ENCODE measurements at regions not wholly inside any gene's neighbourhood (a gene's known extent, or its start where the extent isn't known, plus 50 kb on each side); places are given as distances from the start of the nearest gene placed in this dataset.

GRCh38 chr7:10282909-10283308 is 690.8 kb upstream of the PHF14 start:
- H3K9me3 Mint-ChIP-seq: no peaks in the 10 kb centered on the region
- H3K27ac ChIP-seq: no peak overlapping the region

GRCh38 chr7:10284001-10284400 is 689.7 kb upstream of the PHF14 start:
- Histone ChIP-seq H4K20me1 (ENCODE audit: low read depth) (no peaks in the 10 kb centered on the region), H3K4me1 (no peaks in the 10 kb centered on the region), H3K9me3 (ENCODE audit: low read depth) (no peaks in the 10 kb centered on the region), H3K27ac (no peak overlapping the region), H3K27me3 (no peaks in the 10 kb centered on the region), H3K36me3 (no peaks in the 10 kb centered on the region), H3K4me3 (no peak overlapping the region), H3K79me2 (ENCODE audit: low read depth) (no peaks in the 10 kb centered on the region), H3K9ac (no peak overlapping the region), H3K4me2 (no peak overlapping the region), H2AFZ (replicated peaks) (no peak overlapping the region), H3F3A (ENCODE audit: low read depth) (no peaks in the 10 kb centered on the region)
- no peaks in the 10 kb centered on the region for H3K9me3 Mint-ChIP-seq
- no peak overlapping the region for H3K27ac Mint-ChIP-seq
- H3K4me1 Mint-ChIP-seq: no peaks in the 10 kb centered on the region
- H3K36me3 Mint-ChIP-seq: no peaks in the 10 kb centered on the region
- DNase-seq (ENCODE audit: low spot score): no peak
- no peak overlapping the region for H3K4me3 Mint-ChIP-seq
- H3K27me3 Mint-ChIP-seq (ENCODE audit: insufficient read depth, low read depth): no peaks in the 10 kb centered on the region
- no peak for TF ChIP-seq EZH2phosphoT487 (IDR thresholded peaks at IDR 0.05)

More at GRCh38 chr7:10282909-10283308, 690.8 kb upstream of the PHF14 start:
- Histone ChIP-seq H3K79me2 (ENCODE audit: low read depth) (no peaks in the 10 kb centered on the region), H4K20me1 (ENCODE audit: low read depth) (no peaks in the 10 kb centered on the region), H3K4me2 (no peak overlapping the region), H3K27me3 (no peaks in the 10 kb centered on the region), H3K36me3 (no peaks in the 10 kb centered on the region), H2AFZ (replicated peaks) (no peak overlapping the region), H3F3A (ENCODE audit: low read depth) (no peaks in the 10 kb centered on the region), H3K9ac (no peak overlapping the region), H3K4me1 (no peaks in the 10 kb centered on the region), H3K4me3 (no peak overlapping the region), H3K9me3 (ENCODE audit: low read depth) (no peaks in the 10 kb centered on the region)
- no peak for TF ChIP-seq EZH2phosphoT487 (IDR thresholded peaks at IDR 0.05)
- TF ChIP-seq CTCF (IDR thresholded peaks at IDR 0.05): no peak
- TF ChIP-seq EZH2 (IDR thresholded peaks at IDR 0.05): no peak
- H3K4me3 Mint-ChIP-seq: no peak overlapping the region
- DNase-seq (ENCODE audit: low spot score): no peak
- no peaks in the 10 kb centered on the region for H3K36me3 Mint-ChIP-seq
- no peak overlapping the region for H3K27ac Mint-ChIP-seq
- no peaks in the 10 kb centered on the region for H3K4me1 Mint-ChIP-seq
- H3K27me3 Mint-ChIP-seq (ENCODE audit: insufficient read depth, low read depth): no peaks in the 10 kb centered on the region

- H3K4me2 ChIP-seq: no peak overlapping the region
- DNase-seq (ENCODE audit: low spot score): no peak
- H3K36me3 ChIP-seq: no peaks in the 10 kb centered on the region
- no peak overlapping the region for H3K4me3 Mint-ChIP-seq
- no peak overlapping the region for H3K27ac ChIP-seq
- peaks cover 13% of the 10 kb centered on the region for H3K4me1 ChIP-seq
- H4K20me1 ChIP-seq (ENCODE audit: low read depth): no peaks in the 10 kb centered on the region
- H3K9ac ChIP-seq: no peak overlapping the region
- no peaks in the 10 kb centered on the region for H3K27me3 Mint-ChIP-seq (ENCODE audit: insufficient read depth, low read depth)
- no peaks in the 10 kb centered on the region for H3K9me3 Mint-ChIP-seq
- H3K27me3 ChIP-seq: no peaks in the 10 kb centered on the region
- H3K4me1 Mint-ChIP-seq: peaks cover 9% of the 10 kb centered on the region
- no peaks in the 10 kb centered on the region for H3K36me3 Mint-ChIP-seq
- no peak for TF ChIP-seq CTCF (IDR thresholded peaks at IDR 0.05)
- TF ChIP-seq EZH2phosphoT487 (IDR thresholded peaks at IDR 0.05): no peak
- no peak for TF ChIP-seq EZH2 (IDR thresholded peaks at IDR 0.05)
- H3F3A ChIP-seq (ENCODE audit: low read depth): no peaks in the 10 kb centered on the region
- no peak overlapping the region for H3K27ac Mint-ChIP-seq
- no peak overlapping the region for H2AFZ ChIP-seq (replicated peaks)
- no peak overlapping the region for H3K4me3 ChIP-seq
- H3K79me2 ChIP-seq (ENCODE audit: low read depth): no peaks in the 10 kb centered on the region
- H3K9me3 ChIP-seq (ENCODE audit: low read depth): no peaks in the 10 kb centered on the region
Measured at GRCh38 chr7:10299384-10299783, 674.3 kb upstream of the PHF14 start.

GRCh38 chr7:10300577-10300976 is 673.1 kb upstream of the PHF14 start:
- Histone ChIP-seq H3K4me1 (peaks cover 13% of the 10 kb centered on the region), H3K4me2 (no peak overlapping the region), H2AFZ (replicated peaks) (peak overlapping the region; percentile 93), H3K4me3 (no peak overlapping the region), H4K20me1 (ENCODE audit: low read depth) (no peaks in the 10 kb centered on the region), H3K79me2 (ENCODE audit: low read depth) (no peaks in the 10 kb centered on the region), H3K27ac (no peak overlapping the region), H3F3A (ENCODE audit: low read depth) (no peaks in the 10 kb centered on the region), H3K36me3 (no peaks in the 10 kb centered on the region), H3K27me3 (no peaks in the 10 kb centered on the region), H3K9me3 (ENCODE audit: low read depth) (no peaks in the 10 kb centered on the region), H3K9ac (no peak overlapping the region)
- DNase-seq (ENCODE audit: low spot score): peak; percentile 17
- no peaks in the 10 kb centered on the region for H3K9me3 Mint-ChIP-seq
- H3K27ac Mint-ChIP-seq: peak overlapping the region; percentile 78
- no peaks in the 10 kb centered on the region for H3K36me3 Mint-ChIP-seq
- peaks cover 9% of the 10 kb centered on the region for H3K4me1 Mint-ChIP-seq
- no peak for TF ChIP-seq EZH2phosphoT487 (IDR thresholded peaks at IDR 0.05)
- no peak for TF ChIP-seq CTCF (IDR thresholded peaks at IDR 0.05)
- TF ChIP-seq EZH2 (IDR thresholded peaks at IDR 0.05): no peak
- no peak overlapping the region for H3K4me3 Mint-ChIP-seq
- H3K27me3 Mint-ChIP-seq (ENCODE audit: insufficient read depth, low read depth): no peaks in the 10 kb centered on the region
